Mesenchymal stem cell (in vitro differentiated cells and primary cell): ENCODE measurements at regions not wholly inside any gene's neighbourhood (a gene's known extent, or its start where the extent isn't known, plus 50 kb on each side); places are given as distances from the start of the nearest gene placed in this dataset.

Experiments used
- DNase-seq: peaks from one replicate; pipeline ENCODE4 v3.0.0-alpha.2; 2013
- H2AFZ ChIP-seq: one replicate; pipeline ENCODE4 v1.6.1; 2013; ENCODE audit warnings: low read depth, mild to moderate bottlenecking, control low read depth, inconsistent platforms, low read length, moderate library complexity
- H2AK5ac ChIP-seq: 2 replicates; pipeline ENCODE4 v1.6.1; 2013; ENCODE audit warnings: low read length, moderate library complexity, mild to moderate bottlenecking, inconsistent platforms; ENCODE audit not compliant: severe bottlenecking
- H2BK120ac ChIP-seq: one replicate; pipeline ENCODE4 v1.6.1; 2013; ENCODE audit warnings: low read depth, mild to moderate bottlenecking, inconsistent platforms, low read length, moderate library complexity
- H2BK12ac ChIP-seq, 2 experiments: one replicate each; pipeline ENCODE4 v1.6.1; 2013; ENCODE audit warnings: inconsistent platforms in 2 of 2, low read length in 2 of 2, mild to moderate bottlenecking in 2 of 2, moderate library complexity in 2 of 2, control low read depth in 1 of 2
- H2BK15ac ChIP-seq: one replicate; pipeline ENCODE4 v1.6.1; 2013; ENCODE audit warnings: mild to moderate bottlenecking, low read depth, inconsistent platforms; ENCODE audit not compliant: poor library complexity, severe bottlenecking
- H2BK5ac ChIP-seq: 2 replicates; pipeline ENCODE4 v1.6.1; 2013; ENCODE audit warnings: low read depth, mild to moderate bottlenecking, low read length, control low read depth, inconsistent platforms; ENCODE audit not compliant: poor library complexity, severe bottlenecking
- H3K14ac ChIP-seq, 2 experiments: one replicate each; pipeline ENCODE4 v1.6.1; 2013; ENCODE audit warnings: inconsistent platforms in 2 of 2, low read length in 2 of 2, control low read depth in 1 of 2, mild to moderate bottlenecking in 1 of 2, moderate library complexity in 1 of 2
- H3K18ac ChIP-seq, 2 experiments: one replicate each; pipeline ENCODE4 v1.6.1; 2013; ENCODE audit warnings: inconsistent platforms in 2 of 2, low read length in 2 of 2, control low read depth in 1 of 2, low read depth in 1 of 2, mild to moderate bottlenecking in 1 of 2
- H3K23ac ChIP-seq, 2 experiments: one replicate each; pipeline ENCODE4 v1.6.1; 2013; ENCODE audit warnings: inconsistent platforms in 2 of 2, low read length in 2 of 2, mild to moderate bottlenecking in 2 of 2, moderate library complexity in 2 of 2, control low read depth in 1 of 2
- H3K27ac ChIP-seq: 2 replicates; pipeline ENCODE4 v1.5.1; 2013; ENCODE audit warnings: mild to moderate bottlenecking, moderate library complexity, low read length, control low read depth, inconsistent platforms; ENCODE audit not compliant: poor library complexity, severe bottlenecking
- H3K27me3 ChIP-seq, 2 experiments: 2 replicates each; pipeline versions ENCODE4 v1.6.1 to v1.7.0; 2013; ENCODE audit warnings: low read length in 2 of 2, mild to moderate bottlenecking in 2 of 2, moderate library complexity in 2 of 2, control low read depth in 1 of 2, inconsistent platforms in 1 of 2; ENCODE audit not compliant: control insufficient read depth in 1 of 2, insufficient read depth in 1 of 2
- H3K36me3 ChIP-seq, 2 experiments: 2 replicates each; pipeline versions ENCODE4 v1.6.1 to v1.7.0; 2013; ENCODE audit warnings: low read length in 2 of 2, control low read depth in 1 of 2, inconsistent platforms in 1 of 2, low read depth in 1 of 2, mild to moderate bottlenecking in 1 of 2; ENCODE audit not compliant: insufficient read depth in 2 of 2, control insufficient read depth in 1 of 2
- H3K4ac ChIP-seq, 2 experiments: one replicate each; pipeline ENCODE4 v1.6.1; 2013; ENCODE audit warnings: inconsistent platforms in 2 of 2, low read length in 2 of 2, mild to moderate bottlenecking in 2 of 2, moderate library complexity in 2 of 2, control low read depth in 1 of 2, low read depth in 1 of 2
- H3K4me1 ChIP-seq: 2 replicates; pipeline ENCODE4 v1.6.1; 2013; ENCODE audit warnings: low read depth, low read length, control low read depth; ENCODE audit not compliant: control insufficient read depth, insufficient read depth
- H3K4me2 ChIP-seq: 2 replicates; pipeline ENCODE4 v1.6.1; 2013; ENCODE audit warnings: low read length, mild to moderate bottlenecking, inconsistent platforms; ENCODE audit not compliant: poor library complexity, severe bottlenecking
- H3K4me3 ChIP-seq, 2 experiments: 2 replicates each; pipeline versions ENCODE4 v1.5.1 to v1.7.0; 2013; ENCODE audit warnings: low read length in 2 of 2, mild to moderate bottlenecking in 2 of 2, control low read depth in 1 of 2, low read depth in 1 of 2; ENCODE audit not compliant: insufficient read depth in 1 of 2
- H3K79me1 ChIP-seq: replicated peaks from 2 replicates; pipeline ENCODE4 v1.6.1; 2013; ENCODE audit warnings: mild to moderate bottlenecking, control low read depth, low read length, inconsistent platforms; ENCODE audit not compliant: poor library complexity, severe bottlenecking
- H3K9ac ChIP-seq: 2 replicates; pipeline ENCODE4 v1.7.0; 2013; ENCODE audit warnings: mild to moderate bottlenecking, low read length, moderate library complexity
- H3K9me3 ChIP-seq: 2 replicates; pipeline ENCODE4 v1.7.0; 2013; ENCODE audit warnings: mild to moderate bottlenecking, low read length; ENCODE audit not compliant: control insufficient read depth
- H4K8ac ChIP-seq: one replicate; pipeline ENCODE4 v1.6.1; 2013; ENCODE audit warnings: inconsistent platforms, mild to moderate bottlenecking, low read length, moderate library complexity
- H4K91ac ChIP-seq: one replicate; pipeline ENCODE4 v1.6.1; 2013; ENCODE audit warnings: mild to moderate bottlenecking, low read length, inconsistent platforms
- WGBS: methylation state at CpG from one replicate; pipeline ENCODE4 v1.1.7; 2013; ENCODE audit warnings: mixed read lengths; 5-methylcytosine and 5-hydroxymethylcytosine counted together

GRCh38 chr9:134225186-134225585, 60.8 kb upstream of the RNU6ATAC start:
- peak overlapping the region; percentile 76 to 90 for H3K4ac ChIP-seq
- H3K27ac ChIP-seq, result no peak overlapping the region
- H3K18ac ChIP-seq, result peak overlapping the region; percentile 80 to 89
- H2BK5ac ChIP-seq, result no peak overlapping the region
- H2AK5ac ChIP-seq, result no peak overlapping the region
- H3K79me1 ChIP-seq, result no peaks in the 10 kb centered on the region
- H3K9ac ChIP-seq, result no peak overlapping the region
- no peak overlapping the region for H2AFZ ChIP-seq
- no peaks in the 10 kb centered on the region for H3K9me3 ChIP-seq
- no peak overlapping the region for H3K23ac ChIP-seq
- no peak overlapping the region for H3K4me3 ChIP-seq
- peak overlapping the region; percentile 82 for H4K8ac ChIP-seq
- peak overlapping the region; percentile 53 for H4K91ac ChIP-seq
- peak overlapping the region in 1 of 2 experiments; percentile 5 for H3K14ac ChIP-seq
- H2BK15ac ChIP-seq, result peak overlapping the region; percentile 41
- H3K36me3 ChIP-seq, result no peaks in the 10 kb centered on the region
- peak overlapping the region; percentile 29 to 47 for H2BK12ac ChIP-seq
- H3K4me1 ChIP-seq, result peaks cover 11% of the 10 kb centered on the region
- peaks cover 42 to 74% of the 10 kb centered on the region in 2 experiments for H3K27me3 ChIP-seq
- peak overlapping the region; percentile 78 for H2BK120ac ChIP-seq
- H3K4me2 ChIP-seq, result no peak overlapping the region
- WGBS, result 96% methylated on average over 7 of the region's 8 CpGs
- DNase-seq, result no peak

GRCh38 chr9:134225816-134226215, 61.5 kb upstream of the RNU6ATAC start:
- Histone ChIP-seq H3K18ac (peak overlapping the region; percentile 80 to 90), H3K9me3 (no peaks in the 10 kb centered on the region), H3K4me3 (no peak overlapping the region), H3K14ac (peak overlapping the region in 1 of 2 experiments; percentile 38), H4K91ac (peak overlapping the region; percentile 53), H2BK120ac (peak overlapping the region; percentile 78), H3K79me1 (no peaks in the 10 kb centered on the region), H3K27me3 (peaks cover 45 to 77% of the 10 kb centered on the region in 2 experiments), H3K4ac (peak overlapping the region; percentile 76 to 96), H3K23ac (peak overlapping the region in 1 of 2 experiments; percentile 16), H3K9ac (no peak overlapping the region), H2BK12ac (peak overlapping the region; percentile 29 to 87), H4K8ac (peak overlapping the region; percentile 10), H2AK5ac (no peak overlapping the region), H3K27ac (no peak overlapping the region), H3K4me1 (peaks cover 11% of the 10 kb centered on the region), H2BK15ac (peak overlapping the region; percentile 85), H3K4me2 (no peak overlapping the region), H2AFZ (no peak overlapping the region), H2BK5ac (no peak overlapping the region), H3K36me3 (no peaks in the 10 kb centered on the region)
- no peak for DNase-seq
- WGBS, result 66% methylated on average over 7 of the region's 7 CpGs

GRCh38 chr9:134226221-134226930, 62.0 kb upstream of the RNU6ATAC start:
- H3K9ac ChIP-seq, result no peak overlapping the region
- peak overlapping the region; percentile 86 for H4K8ac ChIP-seq
- peak overlapping the region; percentile 99 for H2BK15ac ChIP-seq
- H2BK12ac ChIP-seq, result peak overlapping the region; percentile 91 to 95
- H3K9me3 ChIP-seq, result no peaks in the 10 kb centered on the region
- H2AK5ac ChIP-seq, result no peak overlapping the region
- no peak overlapping the region for H3K27ac ChIP-seq
- H3K4me3 ChIP-seq, result no peak overlapping the region
- DNase-seq, result peak; percentile 97
- peaks cover 49 to 82% of the 10 kb centered on the region in 2 experiments for H3K27me3 ChIP-seq
- peak overlapping the region in 1 of 2 experiments; percentile 44 for H3K14ac ChIP-seq
- peak overlapping the region in 1 of 2 experiments; percentile 17 for H3K23ac ChIP-seq
- peaks cover 16% of the 10 kb centered on the region for H3K4me1 ChIP-seq
- peak overlapping the region; percentile 80 to 90 for H3K18ac ChIP-seq
- no peaks in the 10 kb centered on the region for H3K79me1 ChIP-seq
- H3K4me2 ChIP-seq, result no peak overlapping the region
- H2AFZ ChIP-seq, result no peak overlapping the region
- 26% methylated on average over 25 of the region's 27 CpGs for WGBS
- peak overlapping the region; percentile 78 for H2BK120ac ChIP-seq
- H4K91ac ChIP-seq, result peak overlapping the region; percentile 95
- no peaks in the 10 kb centered on the region for H3K36me3 ChIP-seq
- H3K4ac ChIP-seq, result peak overlapping the region; percentile 47 to 96
- H2BK5ac ChIP-seq, result no peak overlapping the region
